ENCODE measurements at regions not wholly inside any gene's neighbourhood (a gene's known extent, or its start where the extent isn't known, plus 50 kb on each side); places are given as distances from the start of the nearest gene placed in this dataset.

DNA sequence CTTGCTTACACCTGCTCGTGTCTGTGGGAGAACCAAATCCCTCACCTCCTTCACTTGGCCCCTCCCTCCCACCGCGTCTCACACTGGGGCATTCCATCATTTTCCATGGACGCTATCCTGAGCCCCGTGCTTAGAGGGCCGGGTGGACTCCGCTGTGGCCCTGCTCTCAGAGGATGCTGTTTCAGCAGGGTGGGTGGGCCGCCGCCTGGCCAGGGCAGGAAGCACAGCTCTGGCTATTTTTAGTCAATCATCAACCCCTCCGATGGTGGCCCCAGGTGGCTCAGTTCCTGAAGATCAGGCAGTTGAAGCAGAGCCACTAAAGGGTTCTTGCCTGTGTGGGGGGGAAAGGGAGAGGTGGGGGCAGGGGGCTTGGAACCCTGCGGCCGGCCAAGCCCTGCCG lies 230.3 kb downstream of the ENGASE start:
- Histone ChIP-seq H4K20me1 (ENCODE audit: insufficient read depth) (no peaks in the 10 kb centered on the region), H3K4me2 (ENCODE audit: low read length) (no peak overlapping the region), H3K9ac (ENCODE audit: low read length) (no peak overlapping the region), H3K36me3 (ENCODE audit: control insufficient read depth in 1 of 2, insufficient read depth in 2 of 2, low read length in 2 of 2) (no peaks in the 10 kb centered on the region), H3K79me2 (ENCODE audit: insufficient read depth, low read length) (no peaks in the 10 kb centered on the region), H3K4me3 (replicated peaks in 1 of 2; ENCODE audit: low read depth in 1 of 2, low read length in 2 of 2) (no peak overlapping the region), H3K27me3 (ENCODE audit: insufficient read depth, low read length) (peaks cover 46% of the 10 kb centered on the region), H3K27ac (ENCODE audit: low read depth, low read length) (no peak overlapping the region), H2AFZ (ENCODE audit: low read depth, low read length, poor library complexity, severe bottlenecking) (no peak overlapping the region), H3K9me3 (ENCODE audit: control insufficient read depth in 1 of 2, insufficient read depth in 1 of 2, low read depth in 1 of 2, low read length in 2 of 2) (no peaks in the 10 kb centered on the region), H3K9me2 (ENCODE audit: insufficient read depth) (no peaks in the 10 kb centered on the region), H3K4me1 (ENCODE audit: control insufficient read depth in 1 of 2, insufficient read depth in 2 of 2, low read length in 2 of 2) (no peaks in the 10 kb centered on the region)
- DNase-seq (ENCODE audit: low read depth, low spot score) = no peak
- intact Hi-C loops (cut with micrococcal nuclease) = no loop called here
- peak; percentile 75 for ATAC-seq
- ChIA-PET CTCF (no interaction called here), POLR2A (no interaction called here), RAD21 (ENCODE audit: low non-redundant PET in 1 of 2, low total read pairs in 2 of 2, uncharacterized antibody in 2 of 2, unreplicated experiment in 2 of 2) (no interaction called here)
- TF ChIP-seq, protein P1, sequence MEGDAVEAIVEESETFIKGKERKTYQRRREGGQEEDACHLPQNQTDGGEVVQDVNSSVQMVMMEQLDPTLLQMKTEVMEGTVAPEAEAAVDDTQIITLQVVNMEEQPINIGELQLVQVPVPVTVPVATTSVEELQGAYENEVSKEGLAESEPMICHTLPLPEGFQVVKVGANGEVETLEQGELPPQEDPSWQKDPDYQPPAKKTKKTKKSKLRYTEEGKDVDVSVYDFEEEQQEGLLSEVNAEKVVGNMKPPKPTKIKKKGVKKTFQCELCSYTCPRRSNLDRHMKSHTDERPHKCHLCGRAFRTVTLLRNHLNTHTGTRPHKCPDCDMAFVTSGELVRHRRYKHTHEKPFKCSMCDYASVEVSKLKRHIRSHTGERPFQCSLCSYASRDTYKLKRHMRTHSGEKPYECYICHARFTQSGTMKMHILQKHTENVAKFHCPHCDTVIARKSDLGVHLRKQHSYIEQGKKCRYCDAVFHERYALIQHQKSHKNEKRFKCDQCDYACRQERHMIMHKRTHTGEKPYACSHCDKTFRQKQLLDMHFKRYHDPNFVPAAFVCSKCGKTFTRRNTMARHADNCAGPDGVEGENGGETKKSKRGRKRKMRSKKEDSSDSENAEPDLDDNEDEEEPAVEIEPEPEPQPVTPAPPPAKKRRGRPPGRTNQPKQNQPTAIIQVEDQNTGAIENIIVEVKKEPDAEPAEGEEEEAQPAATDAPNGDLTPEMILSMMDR (IDR thresholded peaks at IDR 0.05 in 2 of 3, conservative IDR thresholded peaks at IDR 0.05 in 1 of 3; ENCODE audit: borderline replicate concordance in 1 of 3, insufficient read depth in 1 of 3, low read depth in 2 of 3, low read length in 2 of 3) = peak in 2 of 3 experiments; percentile 6 to 30; a peak in 2 of 6 replicates
- TF ChIP-seq EZH2phosphoT487 (IDR thresholded peaks at IDR 0.05; ENCODE audit: borderline replicate concordance) = no peak
- no TSS peak for BruUV-seq (replicated peaks)

DNA sequence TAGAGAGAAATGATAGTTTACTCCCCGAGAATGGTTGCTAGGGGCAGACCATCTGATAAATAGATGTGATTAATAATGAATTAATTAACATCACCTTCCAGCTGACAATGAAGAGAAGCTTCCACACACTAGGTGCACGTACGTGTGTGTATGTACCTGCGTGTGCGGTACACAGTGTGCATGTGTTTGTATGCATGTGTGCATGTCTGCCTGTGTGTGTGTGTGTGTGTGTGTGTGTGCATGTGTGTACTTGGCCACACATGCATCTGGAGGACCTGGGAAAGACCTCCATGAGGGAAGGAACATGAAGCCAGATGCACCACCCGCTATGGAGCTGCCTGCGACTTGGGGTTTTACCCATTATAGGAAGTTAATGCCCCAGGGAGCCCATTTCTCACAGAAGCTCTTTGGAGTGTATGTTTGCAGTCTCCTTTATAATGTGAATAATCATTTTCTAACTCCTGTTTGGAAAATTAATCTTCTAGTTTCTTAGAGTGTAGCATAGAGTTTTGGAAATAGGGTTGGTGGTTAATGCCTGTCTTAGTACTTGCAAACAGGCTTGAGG lies 229.1 kb downstream of the ENGASE start:
- Histone ChIP-seq H3K9me3 (ENCODE audit: control insufficient read depth in 1 of 2, insufficient read depth in 1 of 2, low read depth in 1 of 2, low read length in 2 of 2) (no peaks in the 10 kb centered on the region), H3K27ac (ENCODE audit: low read depth, low read length) (no peak overlapping the region), H3K4me2 (ENCODE audit: low read length) (no peak overlapping the region), H3K9ac (ENCODE audit: low read length) (no peak overlapping the region), H4K20me1 (ENCODE audit: insufficient read depth) (no peaks in the 10 kb centered on the region), H3K4me3 (replicated peaks in 1 of 2; ENCODE audit: low read depth in 1 of 2, low read length in 2 of 2) (no peak overlapping the region), H3K79me2 (ENCODE audit: insufficient read depth, low read length) (no peaks in the 10 kb centered on the region), H2AFZ (ENCODE audit: low read depth, low read length, poor library complexity, severe bottlenecking) (no peak overlapping the region), H3K9me2 (ENCODE audit: insufficient read depth) (no peaks in the 10 kb centered on the region), H3K27me3 (ENCODE audit: insufficient read depth, low read length) (peaks cover 53% of the 10 kb centered on the region), H3K36me3 (ENCODE audit: control insufficient read depth in 1 of 2, insufficient read depth in 2 of 2, low read length in 2 of 2) (no peaks in the 10 kb centered on the region), H3K4me1 (ENCODE audit: control insufficient read depth in 1 of 2, insufficient read depth in 2 of 2, low read length in 2 of 2) (no peaks in the 10 kb centered on the region)
- ChIA-PET POLR2A (no interaction called here), RAD21 (ENCODE audit: low non-redundant PET in 1 of 2, low total read pairs in 2 of 2, uncharacterized antibody in 2 of 2, unreplicated experiment in 2 of 2) (interaction anchor here in 1 of 2 experiments (0.7 kb wide), 1 partner anchor 27 kb away, joined by 3 read pairs; no protein-coding TSS in a partner anchor), CTCF (no interaction called here)
- no TSS peak for BruUV-seq (replicated peaks)
- ATAC-seq (no peak), DNase-seq (ENCODE audit: low read depth, low spot score) (no peak)
- intact Hi-C loops (cut with micrococcal nuclease) = no loop called here
- TF ChIP-seq CBX3 (IDR thresholded peaks at IDR 0.05; ENCODE audit: low read depth) (no peak), CEBPB (IDR thresholded peaks at IDR 0.05; ENCODE audit: low read depth) (no peak), ZNF274 (IDR thresholded peaks at IDR 0.05; ENCODE audit: low read depth, low read length) (no peak), POLR2A (IDR thresholded peaks at IDR 0.05; ENCODE audit: borderline replicate concordance, extremely low read depth, insufficient read depth, insufficient read length) (no peak), FOSL1 (IDR thresholded peaks at IDR 0.05; ENCODE audit: low read depth) (no peak), RAD21 (IDR thresholded peaks at IDR 0.05; ENCODE audit: low read depth) (no peak), EGR1 (IDR thresholded peaks at IDR 0.05; ENCODE audit: low read depth) (no peak), SIN3A (IDR thresholded peaks at IDR 0.05; ENCODE audit: low read depth) (no peak), EZH2phosphoT487 (IDR thresholded peaks at IDR 0.05; ENCODE audit: borderline replicate concordance) (no peak), EZH2 (IDR thresholded peaks at IDR 0.05) (no peak), POLR2AphosphoS5 (IDR thresholded peaks at IDR 0.05; ENCODE audit: low read depth, low read length) (no peak), SP1 (IDR thresholded peaks at IDR 0.05; ENCODE audit: low read depth) (no peak)
- TF ChIP-seq, protein P1 (IDR thresholded peaks at IDR 0.05 in 2 of 3, conservative IDR thresholded peaks at IDR 0.05 in 1 of 3; ENCODE audit: borderline replicate concordance in 1 of 3, insufficient read depth in 1 of 3, low read depth in 2 of 3, low read length in 2 of 3) = no peak
- TF ChIP-seq, protein P2, sequence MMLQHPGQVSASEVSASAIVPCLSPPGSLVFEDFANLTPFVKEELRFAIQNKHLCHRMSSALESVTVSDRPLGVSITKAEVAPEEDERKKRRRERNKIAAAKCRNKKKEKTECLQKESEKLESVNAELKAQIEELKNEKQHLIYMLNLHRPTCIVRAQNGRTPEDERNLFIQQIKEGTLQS (IDR thresholded peaks at IDR 0.05) = no peak
- TF ChIP-seq, protein P3, sequence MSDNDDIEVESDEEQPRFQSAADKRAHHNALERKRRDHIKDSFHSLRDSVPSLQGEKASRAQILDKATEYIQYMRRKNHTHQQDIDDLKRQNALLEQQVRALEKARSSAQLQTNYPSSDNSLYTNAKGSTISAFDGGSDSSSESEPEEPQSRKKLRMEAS (IDR thresholded peaks at IDR 0.05) = no peak
